ENCODE measurements at regions not wholly inside any gene's neighbourhood (a gene's known extent, or its start where the extent isn't known, plus 50 kb on each side); places are given as distances from the start of the nearest gene placed in this dataset.
"Not testable (repeated sequence)": the region's sequence is repeated elsewhere in the genome, so short reads cannot be mapped to it uniquely, and the experiment has no call there.

DNA sequence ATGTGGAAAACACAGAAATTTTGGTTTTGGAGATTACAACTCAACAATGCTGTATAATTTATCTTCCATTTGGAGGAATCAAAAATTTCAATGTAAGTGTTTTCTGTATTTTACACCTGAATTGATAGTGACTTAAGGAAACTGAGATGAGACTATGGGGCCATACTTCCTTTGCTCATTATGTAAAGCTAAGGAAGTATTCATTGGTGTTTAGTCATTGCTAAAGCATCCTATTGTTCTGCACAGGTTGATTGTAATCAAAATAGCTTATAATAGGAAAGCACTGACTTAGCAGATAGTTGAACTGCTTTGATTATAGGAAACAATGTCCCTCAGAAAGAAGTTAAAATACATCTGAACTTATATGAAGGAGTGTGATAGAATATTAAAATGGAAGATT lies 244.4 kb upstream of the SLITRK5 start:
- in situ Hi-C loops (cut with HindIII; ENCODE audit: low pct_unique_long_range_greater_than_20kb, low sequenced_read_pairs): no loop called here
- no peak for DNase-seq (ENCODE audit: low read depth)

- in situ Hi-C loops (cut with HindIII; ENCODE audit: low pct_unique_long_range_greater_than_20kb, low sequenced_read_pairs): no loop called here
- no peak for DNase-seq (ENCODE audit: low read depth)
Measured at GRCh38 chr13:87444135-87444534, 227.0 kb upstream of the SLITRK5 start.

DNA sequence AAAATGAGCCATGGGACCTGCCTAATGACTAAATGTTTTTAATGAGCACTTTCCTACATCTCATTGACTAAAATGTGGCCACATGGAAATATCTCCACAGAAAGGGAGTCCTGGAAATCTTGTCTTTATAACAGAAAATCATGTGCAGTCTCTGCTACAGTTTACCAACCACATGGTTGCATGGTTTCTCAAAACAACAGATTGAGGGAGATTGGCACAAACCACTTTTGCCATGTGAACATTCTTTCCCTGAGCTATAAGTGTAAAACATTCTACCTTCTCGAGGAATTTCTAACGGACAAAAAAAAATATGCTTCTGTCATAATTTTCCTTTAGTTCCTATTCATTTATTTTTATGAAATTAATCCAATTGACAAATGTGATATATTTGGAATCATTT lies 218.9 kb upstream of the SLITRK5 start:
- in situ Hi-C loops (cut with HindIII; ENCODE audit: low pct_unique_long_range_greater_than_20kb, low sequenced_read_pairs): no loop called here
- DNase-seq (ENCODE audit: low read depth): no peak

DNA sequence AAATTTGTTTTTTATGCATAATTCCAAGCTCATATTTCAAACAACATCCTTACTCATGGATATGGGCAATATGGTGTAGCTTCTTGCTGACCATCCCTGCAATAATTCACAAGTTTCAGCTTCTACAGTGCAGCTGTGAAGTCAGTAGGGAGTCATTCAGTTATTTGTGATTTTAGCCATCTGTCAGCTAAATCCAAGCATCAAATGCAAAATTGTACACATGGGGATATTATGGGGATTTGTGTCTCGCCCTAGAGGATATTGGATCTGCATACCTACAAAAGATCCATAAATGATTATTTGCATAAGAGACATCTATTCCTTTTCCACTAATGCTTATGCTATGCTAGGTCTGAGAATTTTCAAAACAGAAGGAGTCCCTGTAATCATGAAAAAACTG lies 217.9 kb upstream of the SLITRK5 start:
- DNase-seq (ENCODE audit: low read depth): no peak
- in situ Hi-C loops (cut with HindIII; ENCODE audit: low pct_unique_long_range_greater_than_20kb, low sequenced_read_pairs): no loop called here

- in situ Hi-C loops (cut with HindIII; ENCODE audit: low pct_unique_long_range_greater_than_20kb, low sequenced_read_pairs): no loop called here
- DNase-seq (ENCODE audit: low read depth): no peak
Measured at GRCh38 chr13:87459419-87459818, 211.8 kb upstream of the SLITRK5 start.

DNA sequence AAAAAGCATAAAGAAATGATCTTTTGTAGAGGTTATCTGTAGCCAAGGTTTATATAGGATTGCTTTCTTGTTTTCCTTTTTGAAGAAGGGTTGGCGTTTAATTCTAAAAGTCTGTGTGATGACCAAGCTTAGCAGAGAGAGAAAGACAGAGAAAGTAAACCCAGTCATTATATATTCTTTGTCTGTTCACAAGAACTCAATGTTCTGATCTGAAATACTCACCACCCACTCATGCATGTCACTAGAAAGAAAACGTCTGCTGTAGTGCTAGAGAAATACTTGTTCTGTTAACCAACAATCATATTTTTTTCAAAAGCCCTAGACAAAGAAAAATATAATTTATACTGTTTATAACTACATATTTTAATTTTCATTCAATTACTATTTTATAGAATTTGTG lies 173.7 kb upstream of the SLITRK5 start:
- in situ Hi-C loops (cut with HindIII; ENCODE audit: low pct_unique_long_range_greater_than_20kb, low sequenced_read_pairs): no loop called here
- no peak for DNase-seq (ENCODE audit: low read depth)

GRCh38 chr13:87498681-87499080 lies 172.5 kb upstream of the SLITRK5 start:
- in situ Hi-C loops (cut with HindIII; ENCODE audit: low pct_unique_long_range_greater_than_20kb, low sequenced_read_pairs): no loop called here
- no peak for DNase-seq (ENCODE audit: low read depth)

GRCh38 chr13:87524775-87525174 lies 146.4 kb upstream of the SLITRK5 start:
- no peak for DNase-seq (ENCODE audit: low read depth)
- in situ Hi-C loops (cut with HindIII; ENCODE audit: low pct_unique_long_range_greater_than_20kb, low sequenced_read_pairs): no loop called here

DNA sequence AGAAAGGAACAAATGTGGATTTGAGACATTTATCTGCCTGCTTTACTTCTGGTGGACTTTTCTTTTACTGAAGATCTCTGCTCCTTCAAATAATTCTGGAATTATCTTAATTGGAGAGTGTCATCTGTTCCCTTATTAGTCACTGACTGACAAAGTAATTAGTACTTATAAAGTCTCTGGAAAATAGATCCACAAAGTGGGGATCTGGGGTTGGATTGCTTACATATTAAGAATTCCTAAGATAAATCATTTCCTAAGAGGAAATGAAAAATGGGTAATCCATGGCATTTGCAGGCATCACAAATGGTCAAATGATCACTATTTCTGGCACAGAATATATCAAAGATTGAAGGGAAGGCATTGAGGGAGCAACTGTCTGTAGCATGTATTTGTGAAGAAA lies 137.4 kb upstream of the SLITRK5 start:
- no peak for DNase-seq (ENCODE audit: low read depth)

GRCh38 chr13:87535911-87536310 lies 135.3 kb upstream of the SLITRK5 start:
- in situ Hi-C loops (cut with HindIII; ENCODE audit: low pct_unique_long_range_greater_than_20kb, low sequenced_read_pairs): no loop called here
- DNase-seq (ENCODE audit: low read depth): no peak

More for the DNA sequence above, 137.4 kb upstream of the SLITRK5 start:
- in situ Hi-C loops (cut with HindIII; ENCODE audit: low pct_unique_long_range_greater_than_20kb, low sequenced_read_pairs): no loop called here

DNA sequence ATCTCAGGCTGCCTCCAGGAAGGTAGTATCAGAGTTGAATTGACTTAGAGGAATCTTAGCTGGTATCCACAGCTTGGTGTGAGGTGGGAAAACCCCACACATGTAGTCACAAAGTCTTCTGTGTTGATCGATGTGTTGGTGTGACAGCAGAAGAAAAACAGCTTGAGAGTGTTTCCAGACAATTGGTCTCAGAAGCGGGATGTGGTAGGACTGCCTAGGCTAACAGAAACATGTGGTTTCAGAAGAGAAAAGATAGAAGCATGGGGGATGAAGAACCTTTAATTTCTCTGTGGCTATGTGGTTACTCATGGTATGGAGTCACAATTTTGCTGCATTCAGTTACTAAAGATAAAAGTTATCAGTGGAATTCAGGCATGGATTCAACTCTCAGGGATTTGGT lies 134.7 kb upstream of the SLITRK5 start:
- no peak for DNase-seq (ENCODE audit: low read depth)
- in situ Hi-C loops (cut with HindIII; ENCODE audit: low pct_unique_long_range_greater_than_20kb, low sequenced_read_pairs): no loop called here

- in situ Hi-C loops (cut with HindIII; ENCODE audit: low pct_unique_long_range_greater_than_20kb, low sequenced_read_pairs): no loop called here
- no peak for DNase-seq (ENCODE audit: low read depth)
Measured at GRCh38 chr13:87536899-87537298, 134.3 kb upstream of the SLITRK5 start.

- in situ Hi-C loops (cut with HindIII; ENCODE audit: low pct_unique_long_range_greater_than_20kb, low sequenced_read_pairs): no loop called here
- DNase-seq (ENCODE audit: low read depth): no peak
Measured at GRCh38 chr13:87537951-87538350, 133.2 kb upstream of the SLITRK5 start.

DNA sequence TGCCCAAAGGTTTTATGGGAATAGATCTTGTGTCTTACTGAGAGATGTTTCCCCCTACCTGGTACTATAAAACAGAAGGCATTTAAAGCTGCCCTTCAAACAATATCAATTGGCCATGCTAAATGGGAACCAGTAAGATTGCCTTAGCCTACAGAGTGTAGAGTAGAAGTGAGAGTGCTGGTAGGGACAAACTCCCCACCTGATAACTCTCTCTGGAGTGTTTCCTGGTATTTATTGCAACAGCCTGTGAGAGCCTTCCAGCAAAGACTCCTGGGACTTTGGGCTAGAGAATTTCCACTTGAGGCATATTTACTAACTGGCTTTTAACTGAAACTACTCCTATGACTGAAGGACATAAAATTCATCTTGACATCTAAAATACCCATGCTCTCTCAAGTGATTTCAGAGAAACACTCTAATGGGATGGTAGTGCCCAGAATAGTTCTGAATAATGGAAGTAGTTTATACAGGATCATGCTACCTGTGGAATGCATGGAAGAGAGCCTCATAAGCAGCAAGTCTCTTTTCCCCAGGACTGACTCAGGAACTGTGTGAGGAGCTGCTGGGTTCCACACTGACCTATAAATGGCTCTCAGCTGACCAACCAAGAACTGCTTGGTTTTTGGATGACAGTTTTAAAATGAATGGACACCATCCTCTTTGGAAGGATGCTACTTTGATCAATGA lies 132.7 kb upstream of the SLITRK5 start:
- in situ Hi-C loops (cut with HindIII; ENCODE audit: low pct_unique_long_range_greater_than_20kb, low sequenced_read_pairs): no loop called here
- no peak for DNase-seq (ENCODE audit: low read depth)

GRCh38 chr13:87553142-87553541 lies 118.0 kb upstream of the SLITRK5 start:
- in situ Hi-C loops (cut with HindIII; ENCODE audit: low pct_unique_long_range_greater_than_20kb, low sequenced_read_pairs): no loop called here
- no peak for DNase-seq (ENCODE audit: low read depth)

GRCh38 chr13:87554045-87554444 lies 117.1 kb upstream of the SLITRK5 start:
- no peak for DNase-seq (ENCODE audit: low read depth)
- in situ Hi-C loops (cut with HindIII; ENCODE audit: low pct_unique_long_range_greater_than_20kb, low sequenced_read_pairs): no loop called here

DNA sequence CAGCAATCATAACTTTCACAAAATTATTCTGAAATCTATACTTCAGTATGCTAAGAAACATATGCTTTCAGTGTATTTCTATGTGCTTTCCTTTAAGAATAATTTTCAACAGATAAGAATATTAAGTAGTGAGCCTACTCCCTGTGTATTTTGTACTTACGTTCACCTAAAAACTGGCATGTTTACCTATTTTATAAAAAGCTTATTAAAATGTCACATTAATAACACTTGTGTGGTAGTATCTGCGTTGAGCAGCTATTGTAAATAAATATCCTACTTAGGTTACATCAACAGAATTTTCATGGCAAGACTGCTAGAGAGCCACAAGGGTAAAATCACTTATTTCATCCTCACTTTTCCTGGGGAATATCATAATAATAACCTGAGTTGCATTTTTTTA lies 113.4 kb upstream of the SLITRK5 start:
- no peak for DNase-seq (ENCODE audit: low read depth)
- in situ Hi-C loops (cut with HindIII; ENCODE audit: low pct_unique_long_range_greater_than_20kb, low sequenced_read_pairs): no loop called here

DNA sequence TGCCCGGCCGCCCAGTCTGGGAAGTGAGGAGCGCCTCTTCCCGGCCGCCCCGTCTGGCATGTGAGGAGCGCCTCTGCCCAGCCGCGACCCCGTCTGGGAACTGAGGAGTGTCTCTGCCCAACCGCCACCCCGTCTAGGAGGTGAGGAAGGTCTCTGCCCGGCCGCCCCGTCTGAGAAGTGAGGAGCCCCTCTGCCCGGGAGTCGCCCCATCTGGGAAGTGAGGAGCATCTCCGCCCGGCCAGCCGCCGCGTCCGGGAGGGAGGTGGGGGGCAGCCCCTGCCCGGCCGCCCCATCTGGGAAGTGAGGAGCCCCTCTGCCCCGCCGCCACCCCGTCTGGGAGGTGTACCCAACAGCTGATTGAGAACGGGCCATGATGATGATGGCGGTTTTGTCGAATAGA lies 109.6 kb upstream of the SLITRK5 start:
- DNase-seq (ENCODE audit: low read depth); in situ Hi-C loops (cut with HindIII; ENCODE audit: low pct_unique_long_range_greater_than_20kb, low sequenced_read_pairs): not testable (repeated sequence)

DNA sequence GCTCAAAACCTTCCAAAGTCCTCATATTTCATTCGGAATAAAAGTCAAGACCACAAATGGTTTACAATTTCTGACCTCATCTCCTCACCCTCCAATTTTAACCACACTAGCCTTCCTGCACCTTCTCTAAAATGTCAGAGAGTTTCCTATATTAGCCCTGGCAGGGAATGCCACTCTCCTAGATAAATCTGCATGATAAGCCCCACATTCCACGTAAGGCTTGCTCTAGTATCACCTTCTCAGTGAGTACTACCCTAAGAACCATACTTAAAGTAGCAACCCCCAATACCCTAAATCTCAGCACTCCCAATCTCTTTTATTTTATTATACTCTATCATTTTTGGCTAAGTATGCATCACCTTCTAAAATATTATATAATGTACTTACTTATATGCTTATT lies 100.5 kb upstream of the SLITRK5 start:
- in situ Hi-C loops (cut with HindIII; ENCODE audit: low pct_unique_long_range_greater_than_20kb, low sequenced_read_pairs): no loop called here
- DNase-seq (ENCODE audit: low read depth): no peak

DNA sequence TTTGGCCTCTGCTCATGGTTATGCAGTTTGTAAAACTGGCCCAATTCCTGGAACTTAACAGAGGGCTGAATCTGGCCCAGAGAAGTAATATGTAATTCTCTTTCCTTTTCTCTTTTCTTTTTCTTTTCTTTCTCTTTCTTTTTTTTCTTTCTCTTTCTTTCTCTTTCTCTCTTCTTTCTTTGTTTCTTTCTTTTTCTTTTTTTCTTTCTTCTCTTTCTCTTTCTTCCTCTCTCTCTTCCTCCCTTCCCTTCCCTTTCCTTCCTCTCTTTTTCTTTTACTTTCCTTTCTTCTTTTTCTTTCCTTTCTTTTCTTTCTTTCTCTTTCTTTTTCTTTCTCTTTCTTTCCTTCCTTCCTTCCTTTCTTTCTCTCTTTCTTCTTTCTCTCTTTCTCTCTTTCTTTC lies 88.8 kb upstream of the SLITRK5 start:
- in situ Hi-C loops (cut with HindIII; ENCODE audit: low pct_unique_long_range_greater_than_20kb, low sequenced_read_pairs): no loop called here

GRCh38 chr13:87590518-87590917 lies 80.7 kb upstream of the SLITRK5 start:
- no peak for DNase-seq (ENCODE audit: low read depth)
- in situ Hi-C loops (cut with HindIII; ENCODE audit: low pct_unique_long_range_greater_than_20kb, low sequenced_read_pairs): no loop called here

More for the DNA sequence above, 88.8 kb upstream of the SLITRK5 start:
- no peak for DNase-seq (ENCODE audit: low read depth)
